ENCODE measurements at regions not wholly inside any gene's neighbourhood (a gene's known extent, or its start where the extent isn't known, plus 50 kb on each side); places are given as distances from the start of the nearest gene placed in this dataset.

DNA sequence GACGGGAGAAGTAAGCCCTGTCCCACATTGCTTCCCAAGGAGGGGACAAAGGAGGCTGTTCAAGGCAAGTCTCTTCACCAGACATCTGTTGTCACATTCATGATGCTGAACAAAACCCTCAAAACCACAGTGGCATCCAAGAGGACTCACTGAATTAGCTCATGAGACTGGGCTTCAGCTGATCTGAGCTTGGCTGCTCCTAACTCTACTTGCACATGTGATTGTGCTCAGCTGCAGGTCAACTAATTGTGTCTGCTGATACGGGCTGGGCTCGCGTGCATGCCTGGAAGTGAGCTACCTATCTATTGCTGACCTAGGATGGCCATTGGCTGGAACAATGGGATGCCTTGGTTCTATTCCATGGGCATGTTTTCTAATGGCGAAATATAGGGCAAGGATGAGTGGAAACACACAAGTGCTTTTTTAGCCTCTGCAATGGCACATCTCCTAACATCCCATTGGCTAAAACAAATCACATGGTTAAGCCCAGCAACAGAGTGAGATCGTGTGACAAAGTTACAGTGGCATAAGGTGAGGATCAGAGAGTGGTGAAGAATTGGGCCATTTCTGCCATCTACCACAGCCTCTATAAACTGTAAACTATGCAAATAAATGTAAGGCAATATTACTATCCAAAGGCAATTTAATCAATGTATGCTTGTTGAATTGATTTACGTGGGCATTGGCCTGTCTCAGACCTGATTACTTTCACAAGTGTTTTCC, 52.9 kb upstream of the CAPN13 start:
- H3K9me3 ChIP-seq (ENCODE audit: low read depth): no peaks in the 10 kb centered on the region
- H3K4me1 Mint-ChIP-seq: no peaks in the 10 kb centered on the region
- H3K27me3 ChIP-seq: no peaks in the 10 kb centered on the region
- H3K79me2 ChIP-seq (ENCODE audit: low read depth): no peaks in the 10 kb centered on the region
- TF ChIP-seq EZH2 (IDR thresholded peaks at IDR 0.05) (no peak), EZH2phosphoT487 (IDR thresholded peaks at IDR 0.05) (no peak)
- TF ChIP-seq, protein P1, sequence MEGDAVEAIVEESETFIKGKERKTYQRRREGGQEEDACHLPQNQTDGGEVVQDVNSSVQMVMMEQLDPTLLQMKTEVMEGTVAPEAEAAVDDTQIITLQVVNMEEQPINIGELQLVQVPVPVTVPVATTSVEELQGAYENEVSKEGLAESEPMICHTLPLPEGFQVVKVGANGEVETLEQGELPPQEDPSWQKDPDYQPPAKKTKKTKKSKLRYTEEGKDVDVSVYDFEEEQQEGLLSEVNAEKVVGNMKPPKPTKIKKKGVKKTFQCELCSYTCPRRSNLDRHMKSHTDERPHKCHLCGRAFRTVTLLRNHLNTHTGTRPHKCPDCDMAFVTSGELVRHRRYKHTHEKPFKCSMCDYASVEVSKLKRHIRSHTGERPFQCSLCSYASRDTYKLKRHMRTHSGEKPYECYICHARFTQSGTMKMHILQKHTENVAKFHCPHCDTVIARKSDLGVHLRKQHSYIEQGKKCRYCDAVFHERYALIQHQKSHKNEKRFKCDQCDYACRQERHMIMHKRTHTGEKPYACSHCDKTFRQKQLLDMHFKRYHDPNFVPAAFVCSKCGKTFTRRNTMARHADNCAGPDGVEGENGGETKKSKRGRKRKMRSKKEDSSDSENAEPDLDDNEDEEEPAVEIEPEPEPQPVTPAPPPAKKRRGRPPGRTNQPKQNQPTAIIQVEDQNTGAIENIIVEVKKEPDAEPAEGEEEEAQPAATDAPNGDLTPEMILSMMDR (IDR thresholded peaks at IDR 0.05): no peak
- no peak for DNase-seq (ENCODE audit: low spot score)
- no peaks in the 10 kb centered on the region for H3K27me3 Mint-ChIP-seq (ENCODE audit: insufficient read depth, low read depth)
- H4K20me1 ChIP-seq (ENCODE audit: low read depth): no peaks in the 10 kb centered on the region
- H3K36me3 Mint-ChIP-seq: no peaks in the 10 kb centered on the region
- H3K36me3 ChIP-seq: no peaks in the 10 kb centered on the region
- no peak overlapping the region for H3K27ac ChIP-seq
- H3K4me3 Mint-ChIP-seq: no peak overlapping the region
- no peak overlapping the region for H3K4me3 ChIP-seq
- H3K9ac ChIP-seq: no peak overlapping the region
- H2AFZ ChIP-seq (replicated peaks): peak overlapping the region; percentile 63
- H3F3A ChIP-seq (ENCODE audit: low read depth): no peaks in the 10 kb centered on the region
- no peaks in the 10 kb centered on the region for H3K9me3 Mint-ChIP-seq
- no peaks in the 10 kb centered on the region for H3K4me1 ChIP-seq
- H3K27ac Mint-ChIP-seq: no peak overlapping the region
- no peak overlapping the region for H3K4me2 ChIP-seq
